ENCODE measurements at regions not wholly inside any gene's neighbourhood (a gene's known extent, or its start where the extent isn't known, plus 50 kb on each side); places are given as distances from the start of the nearest gene placed in this dataset.
"Not testable (repeated sequence)": the region's sequence is repeated elsewhere in the genome, so short reads cannot be mapped to it uniquely, and the experiment has no call there.

DNA sequence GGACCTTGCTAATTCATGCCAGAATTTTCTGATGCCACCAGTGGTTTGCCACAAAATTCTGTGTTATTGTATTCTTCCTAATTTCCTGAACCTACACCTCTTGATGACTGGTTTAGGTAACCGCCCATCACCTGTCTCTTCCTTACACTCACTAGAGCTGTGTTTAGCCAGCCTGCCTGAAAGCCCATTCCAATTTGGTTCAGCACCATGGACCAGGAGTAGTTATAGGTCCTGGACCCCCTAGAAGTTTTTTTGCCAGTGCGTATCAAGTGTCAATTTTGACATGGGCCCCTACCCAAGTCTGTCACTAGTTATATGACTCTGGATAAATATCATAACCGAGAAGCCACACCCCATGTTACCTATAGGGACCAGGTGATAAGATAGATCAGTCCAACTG, 94.0 kb upstream of the NAP1L1 start:
- DNase-seq (ENCODE audit: low spot score), result no peak

DNA sequence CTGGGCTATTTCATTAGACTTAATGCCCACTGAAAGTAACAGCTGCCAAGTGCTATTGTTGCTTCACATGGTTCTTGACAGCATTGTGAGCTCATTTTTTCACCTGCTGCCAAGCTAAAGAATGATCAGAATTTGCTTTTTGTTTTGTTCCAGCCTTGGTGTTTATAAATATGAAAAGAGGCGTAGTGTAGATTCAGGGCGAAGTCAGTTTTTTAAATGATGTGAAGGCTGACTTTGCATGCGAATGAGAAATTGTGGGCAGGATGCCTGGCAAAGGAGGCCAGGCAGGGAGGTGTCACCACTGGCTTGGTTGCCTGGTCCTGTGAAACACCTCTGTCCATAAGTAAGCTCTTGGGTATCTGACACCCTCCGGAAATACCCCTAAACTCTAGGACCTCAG, 93.3 kb upstream of the NAP1L1 start:
- DNase-seq (ENCODE audit: low spot score), result no peak

DNA sequence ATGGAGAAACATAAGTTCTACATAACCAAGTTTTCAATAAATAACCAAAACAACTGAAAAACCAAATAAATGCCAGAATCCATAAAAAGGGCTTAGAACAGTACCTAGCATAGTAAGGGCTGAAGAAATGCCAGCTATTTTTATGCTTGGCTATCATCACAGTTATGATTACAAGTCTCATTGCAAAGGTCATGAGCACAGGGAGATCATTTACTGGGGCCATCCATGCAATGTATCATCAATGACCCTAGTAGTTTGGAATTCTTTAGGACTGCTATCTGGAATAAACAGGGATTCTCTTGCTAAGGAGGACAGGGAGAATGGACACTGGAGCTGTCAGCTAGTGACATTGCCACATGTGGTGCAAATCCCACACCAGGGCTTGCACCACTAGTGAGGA, 92.5 kb upstream of the NAP1L1 start:
- no peak for DNase-seq (ENCODE audit: low spot score)

DNA sequence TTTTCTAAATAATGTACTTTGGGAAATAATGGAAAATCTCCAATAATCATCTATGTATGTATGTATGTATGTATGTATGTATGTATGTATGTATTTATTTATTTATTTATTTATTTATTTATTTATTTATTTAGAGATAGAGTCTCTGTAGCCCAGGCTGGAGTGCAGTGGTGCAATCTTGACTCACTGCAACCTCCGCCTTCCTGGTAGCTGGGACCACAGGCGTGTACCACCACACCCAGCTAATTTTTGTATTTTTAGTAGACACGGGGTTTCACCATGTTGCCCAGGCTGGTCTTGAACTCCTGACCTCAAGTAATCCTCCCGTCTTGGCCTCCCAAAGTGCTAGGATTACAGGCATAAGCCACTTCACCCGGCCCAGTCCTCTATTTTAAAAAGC, 91.5 kb upstream of the NAP1L1 start:
- DNase-seq (ENCODE audit: low spot score), result not testable (repeated sequence)

GRCh38 chr12:76173756-76174155, 89.3 kb upstream of the NAP1L1 start:
- no peak for DNase-seq (ENCODE audit: low spot score)

DNA sequence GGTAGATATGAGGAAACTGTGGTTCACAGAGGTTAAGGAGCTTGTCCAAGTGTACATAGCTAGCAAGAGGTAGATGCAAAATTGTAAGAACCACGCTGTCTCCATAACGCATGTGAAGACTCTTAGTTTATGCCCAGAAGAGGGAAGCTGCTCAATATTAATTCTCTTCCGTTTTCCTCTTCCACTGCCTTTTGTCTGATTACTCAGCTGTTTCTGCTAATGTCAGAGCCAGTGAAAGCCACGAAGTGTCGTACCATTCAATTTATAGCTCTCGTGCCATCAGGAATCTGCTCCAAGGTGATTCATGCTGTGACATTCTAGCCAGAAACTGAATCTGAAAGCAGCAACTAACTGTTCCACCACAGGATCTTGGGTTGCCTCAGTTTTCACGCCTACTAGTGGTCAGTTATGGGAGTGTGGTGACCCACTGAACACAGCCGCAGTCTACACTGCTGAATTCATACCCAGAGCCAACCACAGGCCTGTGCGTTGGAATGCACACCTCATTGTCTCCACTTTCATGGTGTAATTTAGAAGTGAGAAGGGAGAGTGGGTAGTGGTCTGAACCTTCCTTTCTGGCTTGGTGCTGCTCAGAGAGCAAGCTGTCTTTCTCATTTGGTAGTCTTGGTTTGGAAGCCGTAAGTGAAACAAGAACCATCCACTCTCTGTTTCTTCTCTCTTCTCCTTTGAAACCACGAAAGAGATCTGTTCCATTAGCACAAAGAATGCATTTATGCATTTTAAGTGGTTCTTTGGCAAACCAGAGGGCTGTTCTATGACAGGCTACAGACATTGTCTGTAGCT, 74.2 kb upstream of the NAP1L1 start:
- peak; percentile 80 for DNase-seq (ENCODE audit: low spot score)

DNA sequence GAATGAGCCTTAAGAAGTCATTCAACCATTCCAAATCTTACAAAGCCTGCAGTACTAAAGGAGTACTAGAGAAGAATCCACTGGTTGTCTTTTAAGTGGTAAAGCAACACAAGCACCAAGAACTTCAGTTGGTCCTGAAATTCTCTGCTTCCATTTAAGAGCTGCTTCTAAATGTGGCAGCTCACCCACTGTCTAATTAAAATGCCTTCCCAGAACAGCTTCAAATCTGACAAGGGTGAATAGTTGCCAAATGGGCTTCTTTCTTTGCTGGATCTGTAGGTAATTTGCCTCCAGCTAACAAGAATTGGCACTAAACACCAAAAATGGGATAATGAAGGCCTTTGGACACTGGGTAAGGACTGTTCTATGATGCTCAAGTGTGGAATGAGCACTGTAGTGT, 72.2 kb upstream of the NAP1L1 start:
- no peak for DNase-seq (ENCODE audit: low spot score)

GRCh38 chr12:76156314-76156713, 71.8 kb upstream of the NAP1L1 start:
- no peak for DNase-seq (ENCODE audit: low spot score)

GRCh38 chr12:76155157-76155670, 70.7 kb upstream of the NAP1L1 start:
- no peak for DNase-seq (ENCODE audit: low spot score)

DNA sequence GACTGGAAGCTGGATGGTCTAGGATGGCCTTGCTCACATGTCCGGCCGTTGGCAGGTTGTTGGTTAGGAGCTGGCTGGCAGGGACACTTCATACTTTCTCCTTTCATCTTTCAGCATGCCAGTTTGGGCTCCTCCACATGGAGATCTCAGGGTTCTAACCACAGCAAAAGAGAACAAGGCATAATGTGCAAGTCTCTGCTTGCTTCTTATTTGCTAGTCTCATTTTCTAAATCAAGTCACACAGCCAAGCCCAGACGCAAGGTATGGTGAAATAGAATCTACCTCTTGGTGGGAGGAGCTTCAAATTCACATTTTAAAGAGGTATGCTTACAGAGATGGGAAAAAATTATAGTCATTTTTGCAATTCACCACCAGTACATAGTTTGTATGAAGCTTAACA, 69.1 kb upstream of the NAP1L1 start:
- DNase-seq (ENCODE audit: low spot score), result no peak

- no peak for DNase-seq (ENCODE audit: low spot score)
Measured at GRCh38 chr12:76152181-76152807, 67.8 kb upstream of the NAP1L1 start.

GRCh38 chr12:76144245-76144549, 59.7 kb upstream of the NAP1L1 start:
- DNase-seq (ENCODE audit: low spot score), result no peak

DNA sequence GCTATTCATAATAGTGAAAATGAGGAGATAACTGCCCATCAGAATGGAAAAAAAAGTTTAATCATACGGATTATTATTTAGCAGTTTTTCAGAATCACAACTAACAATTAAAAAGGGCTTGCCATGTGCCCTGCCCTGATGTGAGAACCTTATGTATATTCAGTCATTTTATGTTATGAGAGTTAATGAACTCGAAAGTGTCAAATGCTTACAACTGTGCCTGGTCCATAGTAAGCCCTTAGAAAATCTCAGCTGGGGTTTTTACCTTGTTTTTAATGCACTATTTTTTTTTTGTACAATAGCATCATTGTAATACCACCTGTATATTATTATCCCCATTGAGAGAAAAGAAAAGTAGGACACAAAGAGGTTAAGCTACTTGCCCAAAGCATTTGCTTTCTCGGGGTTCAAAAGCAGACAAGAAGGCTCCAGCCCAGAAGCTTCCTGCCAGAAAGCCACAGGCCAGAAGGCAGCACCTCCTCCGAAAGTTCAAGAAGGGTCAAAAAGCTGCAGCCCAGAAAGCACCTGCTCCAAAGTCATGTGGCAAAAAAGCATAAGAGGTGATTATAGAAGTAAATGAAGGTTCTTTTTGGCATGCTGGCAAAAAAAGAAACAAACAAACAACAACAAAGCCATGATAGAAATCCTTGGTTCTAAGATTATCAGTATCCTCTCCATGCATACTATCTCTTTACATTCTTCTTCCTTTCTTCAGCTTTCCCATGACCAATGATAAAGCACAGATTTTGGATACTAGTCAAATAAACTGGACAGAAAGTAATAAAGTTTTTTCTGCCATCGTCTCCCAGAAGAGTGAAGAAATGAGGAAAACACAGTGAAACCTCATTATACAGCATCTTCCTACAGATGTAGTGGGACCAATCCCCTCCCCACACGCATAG, 59.1 kb upstream of the NAP1L1 start:
- DNase-seq (ENCODE audit: low spot score), result no peak

- DNase-seq (ENCODE audit: low spot score), result no peak
Measured at GRCh38 chr12:76142305-76142704, 57.8 kb upstream of the NAP1L1 start.

DNA sequence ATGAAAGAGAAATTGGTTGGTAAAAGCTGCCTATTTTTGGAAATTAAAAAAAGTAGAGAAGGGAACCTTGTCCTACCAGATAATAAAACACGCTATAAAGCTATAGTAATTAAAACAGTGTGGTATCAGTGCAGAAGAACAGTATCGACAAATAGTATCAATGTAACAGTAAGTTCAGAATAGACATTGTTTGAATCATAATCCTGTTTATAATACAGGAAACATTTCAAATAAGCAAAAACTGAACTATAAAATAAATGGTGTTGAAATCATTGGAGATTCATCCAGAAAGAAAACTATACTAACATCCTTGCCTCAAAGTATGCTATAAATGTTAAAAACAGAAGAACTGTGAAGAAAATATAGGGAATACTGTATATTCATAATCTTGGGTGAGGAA, 54.2 kb upstream of the NAP1L1 start:
- no peak for DNase-seq (ENCODE audit: low spot score)

- DNase-seq (ENCODE audit: low spot score), result no peak
Measured at GRCh38 chr12:76137606-76138005, 53.1 kb upstream of the NAP1L1 start.

DNA sequence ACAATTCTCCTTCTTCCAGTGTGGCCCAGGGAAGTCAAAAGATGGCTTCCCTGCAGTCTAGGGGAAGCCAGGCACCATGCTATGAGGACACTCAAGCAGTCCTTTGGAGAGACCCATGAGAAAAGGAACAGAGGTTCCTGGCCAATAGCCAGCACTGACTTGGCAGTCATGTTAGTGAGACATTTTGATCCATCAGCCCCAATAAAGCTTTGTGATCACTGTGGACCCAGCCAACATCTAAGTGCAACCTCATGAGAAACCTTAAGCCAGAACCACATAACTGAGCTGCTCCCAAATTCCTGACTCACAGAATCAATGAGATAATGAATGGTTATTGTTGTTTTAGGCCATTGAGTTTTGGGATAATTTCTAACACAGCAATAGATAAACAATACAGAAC, 51.0 kb upstream of the NAP1L1 start:
- no peak for DNase-seq (ENCODE audit: low spot score)

Measured in RKO (cell line).